ENCODE measurements at regions not wholly inside any gene's neighbourhood (a gene's known extent, or its start where the extent isn't known, plus 50 kb on each side); places are given as distances from the start of the nearest gene placed in this dataset.

- Histone ChIP-seq H3K9me3 (ENCODE audit: control insufficient read depth in 1 of 2, low read length in 2 of 2) (no peaks in the 10 kb centered on the region), H3K27ac (ENCODE audit: low read length) (no peak overlapping the region), H3K36me3 (ENCODE audit: control insufficient read depth in 1 of 2, insufficient read depth in 2 of 2, low read length in 2 of 2) (no peaks in the 10 kb centered on the region), H3K4me1 (ENCODE audit: control insufficient read depth in 1 of 2, insufficient read depth in 2 of 2, low read length in 2 of 2) (no peaks in the 10 kb centered on the region), H3K4me3 (ENCODE audit: low read depth in 1 of 2, low read length in 2 of 2) (no peak overlapping the region), H3K27me3 (ENCODE audit: low read depth, low read length) (no peaks in the 10 kb centered on the region)
These were observed 2018.0 kb upstream of the PCDH20 start for GRCh38 chr13:63433546-63434150.

GRCh38 chr13:63427170-63427569, 2011.5 kb upstream of the PCDH20 start:
- H3K27me3 ChIP-seq (ENCODE audit: low read depth, low read length) = no peaks in the 10 kb centered on the region
- no peak overlapping the region for H3K27ac ChIP-seq (ENCODE audit: low read length)
- no peaks in the 10 kb centered on the region for H3K4me1 ChIP-seq (ENCODE audit: control insufficient read depth in 1 of 2, insufficient read depth in 2 of 2, low read length in 2 of 2)
- no peaks in the 10 kb centered on the region for H3K9me3 ChIP-seq (ENCODE audit: control insufficient read depth in 1 of 2, low read length in 2 of 2)
- no peak overlapping the region for H3K4me3 ChIP-seq (ENCODE audit: low read depth in 1 of 2, low read length in 2 of 2)
- H3K36me3 ChIP-seq (ENCODE audit: control insufficient read depth in 1 of 2, insufficient read depth in 2 of 2, low read length in 2 of 2) = no peaks in the 10 kb centered on the region

- no peaks in the 10 kb centered on the region for H3K9me3 ChIP-seq (ENCODE audit: control insufficient read depth in 1 of 2, low read length in 2 of 2)
- no peaks in the 10 kb centered on the region for H3K36me3 ChIP-seq (ENCODE audit: control insufficient read depth in 1 of 2, insufficient read depth in 2 of 2, low read length in 2 of 2)
- no peak overlapping the region for H3K27ac ChIP-seq (ENCODE audit: low read length)
- no peaks in the 10 kb centered on the region for H3K4me1 ChIP-seq (ENCODE audit: control insufficient read depth in 1 of 2, insufficient read depth in 2 of 2, low read length in 2 of 2)
- no peak overlapping the region for H3K4me3 ChIP-seq (ENCODE audit: low read depth in 1 of 2, low read length in 2 of 2)
- no peaks in the 10 kb centered on the region for H3K27me3 ChIP-seq (ENCODE audit: low read depth, low read length)
These were observed 2009.5 kb upstream of the PCDH20 start for GRCh38 chr13:63425131-63425530.

- Histone ChIP-seq H3K4me3 (ENCODE audit: low read depth in 1 of 2, low read length in 2 of 2) (no peak overlapping the region), H3K36me3 (ENCODE audit: control insufficient read depth in 1 of 2, insufficient read depth in 2 of 2, low read length in 2 of 2) (no peaks in the 10 kb centered on the region), H3K9me3 (ENCODE audit: control insufficient read depth in 1 of 2, low read length in 2 of 2) (no peaks in the 10 kb centered on the region), H3K27me3 (ENCODE audit: low read depth, low read length) (no peaks in the 10 kb centered on the region), H3K27ac (ENCODE audit: low read length) (no peak overlapping the region), H3K4me1 (ENCODE audit: control insufficient read depth in 1 of 2, insufficient read depth in 2 of 2, low read length in 2 of 2) (no peaks in the 10 kb centered on the region)
These were observed 2005.5 kb upstream of the PCDH20 start for GRCh38 chr13:63421123-63421522.

GRCh38 chr13:63420685-63421084, 2005.0 kb upstream of the PCDH20 start:
- H3K4me1 ChIP-seq (ENCODE audit: control insufficient read depth in 1 of 2, insufficient read depth in 2 of 2, low read length in 2 of 2) = no peaks in the 10 kb centered on the region
- no peak overlapping the region for H3K27ac ChIP-seq (ENCODE audit: low read length)
- H3K4me3 ChIP-seq (ENCODE audit: low read depth in 1 of 2, low read length in 2 of 2) = no peak overlapping the region
- no peaks in the 10 kb centered on the region for H3K9me3 ChIP-seq (ENCODE audit: control insufficient read depth in 1 of 2, low read length in 2 of 2)
- no peaks in the 10 kb centered on the region for H3K27me3 ChIP-seq (ENCODE audit: low read depth, low read length)
- no peaks in the 10 kb centered on the region for H3K36me3 ChIP-seq (ENCODE audit: control insufficient read depth in 1 of 2, insufficient read depth in 2 of 2, low read length in 2 of 2)

GRCh38 chr13:63414247-63414646, 1998.6 kb upstream of the PCDH20 start:
- no peaks in the 10 kb centered on the region for H3K4me1 ChIP-seq (ENCODE audit: control insufficient read depth in 1 of 2, insufficient read depth in 2 of 2, low read length in 2 of 2)
- no peak overlapping the region for H3K27ac ChIP-seq (ENCODE audit: low read length)
- H3K36me3 ChIP-seq (ENCODE audit: control insufficient read depth in 1 of 2, insufficient read depth in 2 of 2, low read length in 2 of 2) = no peaks in the 10 kb centered on the region
- no peaks in the 10 kb centered on the region for H3K9me3 ChIP-seq (ENCODE audit: control insufficient read depth in 1 of 2, low read length in 2 of 2)
- no peaks in the 10 kb centered on the region for H3K27me3 ChIP-seq (ENCODE audit: low read depth, low read length)
- H3K4me3 ChIP-seq (ENCODE audit: low read depth in 1 of 2, low read length in 2 of 2) = no peak overlapping the region

GRCh38 chr13:63409791-63410351, 1994.2 kb upstream of the PCDH20 start:
- Histone ChIP-seq H3K27ac (ENCODE audit: low read length) (no peak overlapping the region), H3K9me3 (ENCODE audit: control insufficient read depth in 1 of 2, low read length in 2 of 2) (no peaks in the 10 kb centered on the region), H3K4me3 (ENCODE audit: low read depth in 1 of 2, low read length in 2 of 2) (no peak overlapping the region), H3K27me3 (ENCODE audit: low read depth, low read length) (no peaks in the 10 kb centered on the region), H3K4me1 (ENCODE audit: control insufficient read depth in 1 of 2, insufficient read depth in 2 of 2, low read length in 2 of 2) (no peaks in the 10 kb centered on the region), H3K36me3 (ENCODE audit: control insufficient read depth in 1 of 2, insufficient read depth in 2 of 2, low read length in 2 of 2) (no peaks in the 10 kb centered on the region)

GRCh38 chr13:63408331-63409189, 1992.9 kb upstream of the PCDH20 start:
- no peak overlapping the region for H3K4me3 ChIP-seq (ENCODE audit: low read depth in 1 of 2, low read length in 2 of 2)

GRCh38 chr13:63403733-63404132, 1988.1 kb upstream of the PCDH20 start:
- no peaks in the 10 kb centered on the region for H3K36me3 ChIP-seq (ENCODE audit: control insufficient read depth in 1 of 2, insufficient read depth in 2 of 2, low read length in 2 of 2)
- no peaks in the 10 kb centered on the region for H3K27me3 ChIP-seq (ENCODE audit: low read depth, low read length)
- no peaks in the 10 kb centered on the region for H3K9me3 ChIP-seq (ENCODE audit: control insufficient read depth in 1 of 2, low read length in 2 of 2)
- no peaks in the 10 kb centered on the region for H3K4me1 ChIP-seq (ENCODE audit: control insufficient read depth in 1 of 2, insufficient read depth in 2 of 2, low read length in 2 of 2)
- no peak overlapping the region for H3K4me3 ChIP-seq (ENCODE audit: low read depth in 1 of 2, low read length in 2 of 2)
- H3K27ac ChIP-seq (ENCODE audit: low read length) = no peak overlapping the region

More at GRCh38 chr13:63408331-63409189, 1992.9 kb upstream of the PCDH20 start:
- no peaks in the 10 kb centered on the region for H3K27me3 ChIP-seq (ENCODE audit: low read depth, low read length)
- H3K36me3 ChIP-seq (ENCODE audit: control insufficient read depth in 1 of 2, insufficient read depth in 2 of 2, low read length in 2 of 2) = no peaks in the 10 kb centered on the region
- no peaks in the 10 kb centered on the region for H3K9me3 ChIP-seq (ENCODE audit: control insufficient read depth in 1 of 2, low read length in 2 of 2)
- no peak overlapping the region for H3K27ac ChIP-seq (ENCODE audit: low read length)
- no peaks in the 10 kb centered on the region for H3K4me1 ChIP-seq (ENCODE audit: control insufficient read depth in 1 of 2, insufficient read depth in 2 of 2, low read length in 2 of 2)

- Histone ChIP-seq H3K4me3 (ENCODE audit: low read depth in 1 of 2, low read length in 2 of 2) (no peak overlapping the region), H3K4me1 (ENCODE audit: control insufficient read depth in 1 of 2, insufficient read depth in 2 of 2, low read length in 2 of 2) (no peaks in the 10 kb centered on the region), H3K9me3 (ENCODE audit: control insufficient read depth in 1 of 2, low read length in 2 of 2) (no peaks in the 10 kb centered on the region), H3K36me3 (ENCODE audit: control insufficient read depth in 1 of 2, insufficient read depth in 2 of 2, low read length in 2 of 2) (no peaks in the 10 kb centered on the region), H3K27ac (ENCODE audit: low read length) (no peak overlapping the region), H3K27me3 (ENCODE audit: low read depth, low read length) (no peaks in the 10 kb centered on the region)
These were observed 1981.1 kb upstream of the PCDH20 start for GRCh38 chr13:63396746-63397145.

GRCh38 chr13:63393112-63393511, 1977.5 kb upstream of the PCDH20 start:
- no peak overlapping the region for H3K27ac ChIP-seq (ENCODE audit: low read length)
- H3K27me3 ChIP-seq (ENCODE audit: low read depth, low read length) = no peaks in the 10 kb centered on the region
- no peaks in the 10 kb centered on the region for H3K4me1 ChIP-seq (ENCODE audit: control insufficient read depth in 1 of 2, insufficient read depth in 2 of 2, low read length in 2 of 2)
- H3K9me3 ChIP-seq (ENCODE audit: control insufficient read depth in 1 of 2, low read length in 2 of 2) = no peaks in the 10 kb centered on the region
- no peak overlapping the region for H3K4me3 ChIP-seq (ENCODE audit: low read depth in 1 of 2, low read length in 2 of 2)
- H3K36me3 ChIP-seq (ENCODE audit: control insufficient read depth in 1 of 2, insufficient read depth in 2 of 2, low read length in 2 of 2) = no peaks in the 10 kb centered on the region

Measured in muscle layer of duodenum (tissue), 2 donors.